Stomach (tissue), 8 donors: ENCODE measurements at regions not wholly inside any gene's neighbourhood (a gene's known extent, or its start where the extent isn't known, plus 50 kb on each side); places are given as distances from the start of the nearest gene placed in this dataset.
"Not testable (repeated sequence)": the region's sequence is repeated elsewhere in the genome, so short reads cannot be mapped to it uniquely, and the experiment has no call there.

Experiments
- DNase-seq, 2 donors: peaks; one replicate each; pipeline versions ENCODE4 v3.0.0 to v3.0.0-alpha.2; 2013 to 2019
- H3K27ac ChIP-seq, 5 donors: fragments of 200-600 bp in 4 of 5; sonication (generic) in 4 of 5; one replicate each; pipeline ENCODE4 v1.5.1; 2013 to 2019; ENCODE audit warnings: mild to moderate bottlenecking in 1 of 5, moderate library complexity in 1 of 5
- H3K27me3 ChIP-seq, 3 donors: fragments of 200-600 bp; sonication (generic); one replicate each; pipeline ENCODE4 v1.5.1; 2017 to 2019; ENCODE audit warnings: mixed run types in 1 of 3
- H3K36me3 ChIP-seq, 4 donors: fragments of 200-600 bp; sonication (generic); 1 replicate in 3 of 4; 2 replicates in 1 of 4; pipeline ENCODE4 v1.5.1; 2016 to 2019
- H3K4me1 ChIP-seq, 4 donors: fragments of 200-600 bp; sonication (generic); one replicate each; pipeline ENCODE4 v1.5.1; 2016 to 2019
- H3K4me3 ChIP-seq, 4 donors: fragments of 200-600 bp; sonication (generic) in 3 of 4; one replicate each; pipeline ENCODE4 v1.5.1; 2016 to 2019; ENCODE audit warnings: mild to moderate bottlenecking in 1 of 4
- H3K9me3 ChIP-seq, 4 donors: fragments of 200-600 bp; sonication (generic); one replicate each; pipeline ENCODE4 v1.5.1; 2016 to 2019
- CTCF ChIP-seq, 7 experiments: fragments of 450-650 bp in 4 of 7; fragments of 200-600 bp in 3 of 7; sonication (generic) in 3 of 7; IDR thresholded peaks; one replicate each; pipeline ENCODE4 v1.5.1; 2016 to 2019; ENCODE audit warnings: antibody characterized with exemption in 7 of 7, control low read depth in 2 of 7, mild to moderate bottlenecking in 1 of 7
- EP300 ChIP-seq: sonication (generic); formaldehyde crosslinking; IDR thresholded peaks from one replicate; pipeline ENCODE4 v1.6.1; 2017; ENCODE audit warnings: antibody characterized with exemption
- POLR2A ChIP-seq, 4 donors: fragments of 450-650 bp; IDR thresholded peaks; one replicate each; pipeline ENCODE4 v1.6.1; 2016; ENCODE audit warnings: antibody characterized with exemption in 4 of 4, control low read depth in 2 of 4, mild to moderate bottlenecking in 1 of 4, moderate library complexity in 1 of 4
- POLR2AphosphoS5 ChIP-seq, 3 donors: sonication (generic); formaldehyde crosslinking; IDR thresholded peaks; one replicate each; pipeline ENCODE4 v1.6.1; 2016; ENCODE audit warnings: antibody characterized with exemption in 3 of 3
- WGBS, 5 donors: extraction: QIAGEN DNeasy Blood & Tissue Kit in 3 of 5; methylation state at CpG; one replicate each; pipeline versions ENCODE4 v1.1.5 to v1.1.7; 2013 to 2018; 5-methylcytosine and 5-hydroxymethylcytosine counted together
- intact Hi-C: fragments of 100-400 bp; cut with DNase I; formaldehyde crosslinking; loops from one replicate; pipeline ENCODE4 v1.15.1; 2023; ENCODE audit warnings: low total_unique reads
- donor health status: healthy with polysubstance abuse.
- donor health status: Bipolar disorder and iron deficiency.
- donor health status: healthy.

- DNase-seq = no peak
These were observed 428.9 kb downstream of the EPHA5 start for GRCh38 chr4:65241257-65241997.

GRCh38 chr4:65234061-65234460 is 436.2 kb downstream of the EPHA5 start:
- Histone ChIP-seq H3K4me1 (no peaks in the 10 kb centered on the region), H3K27ac (no peak overlapping the region), H3K36me3 (no peaks in the 10 kb centered on the region), H3K9me3 (no peaks in the 10 kb centered on the region), H3K4me3 (no peak overlapping the region), H3K27me3 (no peaks in the 10 kb centered on the region)
- 87 to 97% (median 94%) methylated on average over 2 of the region's 2 CpGs for WGBS, 5 donors
- DNase-seq = no peak
- TF ChIP-seq POLR2A (IDR thresholded peaks at IDR 0.05) (no peak), EP300 (no peak), CTCF (IDR thresholded peaks at IDR 0.05) (no peak), POLR2AphosphoS5 (IDR thresholded peaks at IDR 0.05) (no peak)
- intact Hi-C loops = no loop called here

More at GRCh38 chr4:65241257-65241997, 428.9 kb downstream of the EPHA5 start:
- intact Hi-C loops = no loop called here
- TF ChIP-seq POLR2AphosphoS5 (IDR thresholded peaks at IDR 0.05) (no peak), POLR2A (IDR thresholded peaks at IDR 0.05) (no peak)
- Histone ChIP-seq H3K4me1 (no peaks in the 10 kb centered on the region), H3K9me3 (peaks cover 0 to 8% (median 2%) of the 10 kb centered on the region in 4 donors), H3K27ac (no peak overlapping the region), H3K4me3 (no peak overlapping the region), H3K27me3 (no peaks in the 10 kb centered on the region), H3K36me3 (no peaks in the 10 kb centered on the region)
- 91 to 95% (median 94%) methylated on average over 17 to 26 of the region's 26 CpGs for WGBS, 5 donors

- Histone ChIP-seq H3K27ac (no peak overlapping the region), H3K27me3 (no peaks in the 10 kb centered on the region), H3K36me3 (no peaks in the 10 kb centered on the region), H3K4me1 (no peaks in the 10 kb centered on the region), H3K4me3 (no peak overlapping the region), H3K9me3 (no peaks in the 10 kb centered on the region)
- TF ChIP-seq POLR2A (IDR thresholded peaks at IDR 0.05) = no peak
- TF ChIP-seq CTCF (IDR thresholded peaks at IDR 0.05) = no peak
- TF ChIP-seq EP300 = no peak
- TF ChIP-seq POLR2AphosphoS5 (IDR thresholded peaks at IDR 0.05) = no peak
- intact Hi-C loops = no loop called here
- no peak for DNase-seq
These were observed 442.7 kb downstream of the EPHA5 start for GRCh38 chr4:65227628-65228027.

GRCh38 chr4:65223601-65224000 is 446.7 kb downstream of the EPHA5 start:
- DNase-seq = no peak
- Histone ChIP-seq H3K4me1 (no peaks in the 10 kb centered on the region), H3K36me3 (no peaks in the 10 kb centered on the region), H3K27ac (no peak overlapping the region), H3K9me3 (no peaks in the 10 kb centered on the region), H3K4me3 (no peak overlapping the region), H3K27me3 (no peaks in the 10 kb centered on the region)
- TF ChIP-seq POLR2AphosphoS5 (IDR thresholded peaks at IDR 0.05) (no peak), POLR2A (IDR thresholded peaks at IDR 0.05) (no peak), CTCF (IDR thresholded peaks at IDR 0.05) (no peak), EP300 (no peak)
- WGBS, 5 donors = 75 to 85% (median 80%) methylated on average over 2 of the region's 2 CpGs
- intact Hi-C loops = no loop called here

GRCh38 chr4:65223074-65223473 is 447.2 kb downstream of the EPHA5 start:
- H3K4me1 ChIP-seq, H3K4me3 ChIP-seq, H3K27ac ChIP-seq, DNase-seq, H3K27me3 ChIP-seq, H3K36me3 ChIP-seq, intact Hi-C loops, H3K9me3 ChIP-seq: not testable (repeated sequence)
- whole genome bisulfite sequencing, 5 donors = 87 to 92% (median 90%) methylated on average over 11 of the region's 11 CpGs
